H9 (cell line): ENCODE measurements at regions not wholly inside any gene's neighbourhood (a gene's known extent, or its start where the extent isn't known, plus 50 kb on each side); places are given as distances from the start of the nearest gene placed in this dataset.

Source experiments
- DNase-seq: peaks from one replicate; pipeline ENCODE4 v3.0.0-alpha.2; 2017
- H2AFZ ChIP-seq: one replicate; pipeline ENCODE4 v1.6.1; 2013; ENCODE audit warnings: mild to moderate bottlenecking, low read length, control low read depth, moderate library complexity
- H2AK5ac ChIP-seq: 2 replicates; pipeline ENCODE4 v1.6.1; 2013; ENCODE audit warnings: low read length, control low read depth, mixed read lengths; ENCODE audit not compliant: insufficient read length
- H2BK120ac ChIP-seq: one replicate; pipeline ENCODE4 v1.6.1; 2013; ENCODE audit warnings: low read depth, mild to moderate bottlenecking, low read length, control low read depth, inconsistent platforms; ENCODE audit not compliant: poor library complexity, severe bottlenecking
- H2BK12ac ChIP-seq: 2 replicates; pipeline ENCODE4 v1.6.1; 2013; ENCODE audit warnings: low read length, control low read depth, mixed read lengths, low read depth; ENCODE audit not compliant: insufficient read length
- H2BK15ac ChIP-seq: 2 replicates; pipeline ENCODE4 v1.6.1; 2013; ENCODE audit warnings: low read depth, low read length, control low read depth
- H2BK20ac ChIP-seq: one replicate; pipeline ENCODE4 v1.6.1; 2013; ENCODE audit warnings: low read depth, mild to moderate bottlenecking, low read length, control low read depth, inconsistent platforms; ENCODE audit not compliant: poor library complexity, severe bottlenecking
- H2BK5ac ChIP-seq: 2 replicates; pipeline ENCODE4 v1.6.1; 2013; ENCODE audit warnings: low read length, control low read depth, mixed read lengths; ENCODE audit not compliant: insufficient read length
- H3K14ac ChIP-seq: 2 replicates; pipeline ENCODE4 v1.6.1; 2013; ENCODE audit warnings: low read length, control low read depth; ENCODE audit not compliant: insufficient read depth
- H3K18ac ChIP-seq: 2 replicates; pipeline ENCODE4 v1.6.1; 2013; ENCODE audit warnings: low read depth, mild to moderate bottlenecking, mixed read lengths, low read length, control low read depth; ENCODE audit not compliant: insufficient read length
- H3K23ac ChIP-seq: 2 replicates; pipeline ENCODE4 v1.6.1; 2013; ENCODE audit warnings: low read length, control low read depth, mixed read lengths, low read depth; ENCODE audit not compliant: insufficient read length
- H3K23me2 ChIP-seq: 2 replicates; pipeline ENCODE4 v1.6.1; 2013; ENCODE audit warnings: low read depth, mild to moderate bottlenecking, mixed read lengths, low read length, control low read depth; ENCODE audit not compliant: insufficient read length, poor library complexity, severe bottlenecking
- H3K27ac ChIP-seq: 2 replicates; pipeline ENCODE4 v1.5.1; 2013; ENCODE audit warnings: low read length, control low read depth, mixed read lengths, low read depth; ENCODE audit not compliant: insufficient read length
- H3K27me3 ChIP-seq: 2 replicates; pipeline ENCODE4 v1.6.1; 2013; ENCODE audit warnings: low read length, control low read depth, inconsistent platforms; ENCODE audit not compliant: insufficient read depth
- H3K4ac ChIP-seq: 2 replicates; pipeline ENCODE4 v1.6.1; 2013; ENCODE audit warnings: low read depth, mild to moderate bottlenecking, control low read depth, inconsistent platforms, low read length, moderate library complexity
- H3K4me1 ChIP-seq: 2 replicates; pipeline ENCODE4 v1.6.1; 2013; ENCODE audit warnings: low read length, control low read depth, inconsistent platforms; ENCODE audit not compliant: insufficient read depth
- H3K4me2 ChIP-seq: 2 replicates; pipeline ENCODE4 v1.6.1; 2013; ENCODE audit warnings: low read length, control low read depth, mixed read lengths; ENCODE audit not compliant: insufficient read length, insufficient read depth
- H3K56ac ChIP-seq: 2 replicates; pipeline ENCODE4 v1.6.1; 2013; ENCODE audit warnings: low read depth, mild to moderate bottlenecking, mixed read lengths, low read length, control low read depth; ENCODE audit not compliant: insufficient read length
- H3K79me1 ChIP-seq: 2 replicates; pipeline ENCODE4 v1.6.1; 2013; ENCODE audit warnings: low read depth, mild to moderate bottlenecking, moderate library complexity, low read length, control low read depth, inconsistent platforms; ENCODE audit not compliant: insufficient read depth, poor library complexity, severe bottlenecking
- H3K79me2 ChIP-seq: 2 replicates; pipeline ENCODE4 v1.6.1; 2013; ENCODE audit warnings: low read length, control low read depth, inconsistent platforms; ENCODE audit not compliant: insufficient read depth
- H3K9ac ChIP-seq: 2 replicates; pipeline ENCODE4 v1.6.1; 2013; ENCODE audit warnings: low read length, control low read depth, mixed read lengths; ENCODE audit not compliant: insufficient read length; ENCODE audit errors: extremely low read depth
- H3K9me3 ChIP-seq: one replicate; pipeline ENCODE4 v1.6.1; 2013; ENCODE audit warnings: low read depth, low read length, inconsistent platforms; ENCODE audit not compliant: control insufficient read depth
- H3T11ph ChIP-seq: one replicate; pipeline ENCODE4 v1.6.1; 2013; ENCODE audit warnings: mild to moderate bottlenecking, low read length, control low read depth, inconsistent platforms
- H4K20me1 ChIP-seq: one replicate; pipeline ENCODE4 v1.6.1; 2013; ENCODE audit not compliant: control insufficient read depth, insufficient read length, insufficient read depth
- H4K5ac ChIP-seq: 2 replicates; pipeline ENCODE4 v1.6.1; 2013; ENCODE audit warnings: low read depth, mild to moderate bottlenecking, mixed read lengths, low read length, control low read depth; ENCODE audit not compliant: insufficient read length
- H4K8ac ChIP-seq: replicated peaks from 2 replicates; pipeline ENCODE4 v1.6.1; 2013; ENCODE audit warnings: low read length, control low read depth, mixed read lengths, low read depth; ENCODE audit not compliant: insufficient read length
- H4K91ac ChIP-seq: 2 replicates; pipeline ENCODE4 v1.6.1; 2013; ENCODE audit warnings: low read depth, mild to moderate bottlenecking, moderate library complexity, mixed read lengths, low read length, control low read depth; ENCODE audit not compliant: insufficient read length
- H3K27ac Mint-ChIP-seq, 3 experiments: 2 replicates in 2 of 3; 3 replicates in 1 of 3; pipeline ENCODE4 v1.8.0; 2020 to 2021; ENCODE audit warnings: mixed read lengths in 3 of 3, mild to moderate bottlenecking in 1 of 3, moderate library complexity in 1 of 3
- H3K27me3 Mint-ChIP-seq: 2 replicates; pipeline ENCODE4 v1.8.0; 2021; ENCODE audit warnings: low read depth, mild to moderate bottlenecking, moderate library complexity, mixed read lengths
- H3K36me3 Mint-ChIP-seq, 3 experiments: 2 replicates in 2 of 3; 3 replicates in 1 of 3; pipeline ENCODE4 v1.8.0; 2020 to 2021; ENCODE audit warnings: low read depth in 3 of 3, mixed read lengths in 3 of 3; ENCODE audit not compliant: insufficient read depth in 1 of 3
- H3K4me1 Mint-ChIP-seq, 2 experiments: 2 replicates each; pipeline ENCODE4 v1.8.0; 2020; ENCODE audit warnings: mixed read lengths in 2 of 2
- H3K4me3 Mint-ChIP-seq, 2 experiments: 2 replicates in 1 of 2; 3 replicates in 1 of 2; pipeline ENCODE4 v1.8.0; 2020 to 2021; ENCODE audit warnings: mild to moderate bottlenecking in 2 of 2, mixed read lengths in 2 of 2, moderate library complexity in 1 of 2
- H3K9me3 Mint-ChIP-seq, 2 experiments: 2 replicates in 1 of 2; 3 replicates in 1 of 2; pipeline ENCODE4 v1.8.0; 2020; ENCODE audit warnings: mild to moderate bottlenecking in 2 of 2, mixed read lengths in 2 of 2, moderate library complexity in 1 of 2
- CTCF ChIP-seq: fragments of 200-600 bp; sonication (generic); conservative IDR thresholded peaks from 3 replicates; pipeline ENCODE4 v1.8.0; 2021; ENCODE audit warnings: antibody characterized with exemption, mild to moderate bottlenecking
- WGBS: extraction: QIAGEN DNeasy Blood & Tissue Kit; methylation state at CpG from one replicate; pipeline ENCODE4 v1.1.7; 2013; ENCODE audit warnings: missing lambda C conversion rate, low lambda C conversion rate, mixed read lengths; ENCODE audit not compliant: insufficient read length; ENCODE audit errors: extremely low coverage; 5-methylcytosine and 5-hydroxymethylcytosine counted together

DNA sequence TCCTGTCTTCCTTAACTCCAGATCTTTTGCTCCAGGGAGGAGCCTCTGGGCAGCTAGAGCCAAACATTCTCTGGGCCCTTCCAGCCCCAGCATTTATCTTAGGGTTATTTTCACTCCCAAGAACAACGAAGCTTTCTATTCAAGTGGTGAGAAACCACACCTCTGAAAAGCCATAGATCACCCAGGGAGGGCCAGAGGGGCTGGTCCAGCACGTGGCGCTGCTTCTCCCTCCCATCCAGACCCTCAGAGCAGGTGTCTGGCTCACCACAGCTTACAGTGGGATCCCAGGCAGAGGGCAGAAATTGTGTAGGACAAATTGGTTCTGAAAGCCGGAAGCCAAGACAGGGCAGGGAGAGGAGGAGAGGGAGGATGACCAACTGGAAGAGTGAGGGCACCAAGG, 74.0 kb upstream of the PKDCC start:
- no peak overlapping the region for H2AFZ ChIP-seq
- DNase-seq = no peak

More for the DNA sequence above, 74.0 kb upstream of the PKDCC start:
- no peak overlapping the region for H2BK120ac ChIP-seq
- no peak overlapping the region for H3K27ac ChIP-seq
- no peak overlapping the region for H3K23ac ChIP-seq
- H3K4ac ChIP-seq = no peak overlapping the region
- H2BK12ac ChIP-seq = no peak overlapping the region
- H2BK15ac ChIP-seq = no peak overlapping the region
- Mint-ChIP-seq H3K4me3 (no peak overlapping the region), H3K27me3 (peaks cover 1% of the 10 kb centered on the region; the same call in 1 of the 2 replicates), H3K9me3 (no peaks in the 10 kb centered on the region), H3K4me1 (peaks cover 6 to 9% of the 10 kb centered on the region in 2 experiments), H3K27ac (no peak overlapping the region), H3K36me3 (no peaks in the 10 kb centered on the region)
- no peak overlapping the region for H3K9ac ChIP-seq
- WGBS = no CpG with 5 or more reads among the region's 4 CpGs
- H3K27me3 ChIP-seq = no peaks in the 10 kb centered on the region
- no peak overlapping the region for H4K91ac ChIP-seq
- no peak overlapping the region for H2BK5ac ChIP-seq
- H4K8ac ChIP-seq = no peak overlapping the region
- H3K4me2 ChIP-seq = no peak overlapping the region
- H4K5ac ChIP-seq = no peak overlapping the region
- H3K79me2 ChIP-seq = no peaks in the 10 kb centered on the region
- H3K18ac ChIP-seq = no peak overlapping the region
- H3K56ac ChIP-seq = no peak overlapping the region
- no peaks in the 10 kb centered on the region for H3K23me2 ChIP-seq
- H3T11ph ChIP-seq = no peak overlapping the region
- no peaks in the 10 kb centered on the region for H4K20me1 ChIP-seq
- H3K4me1 ChIP-seq = no peaks in the 10 kb centered on the region
- no peak overlapping the region for H3K14ac ChIP-seq
- no peak overlapping the region for H2BK20ac ChIP-seq
- H3K9me3 ChIP-seq = no peaks in the 10 kb centered on the region
- no peaks in the 10 kb centered on the region for H3K79me1 ChIP-seq
- no peak for TF ChIP-seq CTCF
- H2AK5ac ChIP-seq = no peak overlapping the region
